Right cardiac atrium (tissue), 5 donors: ENCODE measurements at regions not wholly inside any gene's neighbourhood (a gene's known extent, or its start where the extent isn't known, plus 50 kb on each side); places are given as distances from the start of the nearest gene placed in this dataset.

Source experiments
- ATAC-seq, 2 donors: fragments of 200-7000 bp; cut with Tn5 transposase; one replicate each; pipeline versions ENCODE4 v1.8.0 to v1.9.1; 2020; ENCODE audit warnings: moderate library complexity in 2 of 2, mild to moderate bottlenecking in 1 of 2
- DNase-seq, 3 donors: peaks; one replicate each; pipeline ENCODE4 v3.0.0-alpha.2; 2020
- H3K27ac ChIP-seq: one replicate; pipeline ENCODE4 v1.5.1; 2013; ENCODE audit warnings: mild to moderate bottlenecking, low read length, control low read depth, moderate library complexity
- H3K27me3 ChIP-seq: one replicate; pipeline ENCODE4 v1.6.1; 2013; ENCODE audit not compliant: control insufficient read depth, insufficient read depth
- H3K4me1 ChIP-seq: one replicate; pipeline ENCODE4 v1.6.1; 2013; ENCODE audit warnings: low read length; ENCODE audit not compliant: control insufficient read depth, insufficient read depth
- H3K4me3 ChIP-seq: one replicate; pipeline ENCODE4 v1.5.1; 2013; ENCODE audit warnings: low read length, control low read depth
- H3K9me3 ChIP-seq: one replicate; pipeline ENCODE4 v1.6.1; 2013; ENCODE audit warnings: low read length; ENCODE audit not compliant: control insufficient read depth
- WGBS: extraction: QIAGEN DNeasy Blood & Tissue Kit; methylation state at CpG from one replicate; pipeline ENCODE4 v1.1.7; 2013; 5-methylcytosine and 5-hydroxymethylcytosine counted together
- intact Hi-C, 4 donors: fragments of 100-400 bp; cut with DNase I; formaldehyde crosslinking; loops; one replicate each; pipeline versions ENCODE4 v1.11.0 to v1.14.0; 2022 to 2023
- donor health status: healthy with polysubstance abuse.
- donor health status: DM: no; HTN: yes; CAD: no.
- donor health status: DM: no; HTN: no; CAD: no.
- donor health status: DM: no; HTN: yes; CAD: no; lungs with severe emphysema.
- donor health status: DM: yes; HTN: yes; CAD: no.

GRCh38 chrX:7272346-7272745 lies 124.4 kb upstream of the PUDP start:
- intact Hi-C loops = no loop called here
- no peaks in the 10 kb centered on the region for H3K4me1 ChIP-seq
- WGBS = 72% methylated on average over 6 of the region's 6 CpGs

GRCh38 chrX:7270933-7271332 lies 123.0 kb upstream of the PUDP start:
- no peaks in the 10 kb centered on the region for H3K4me1 ChIP-seq
- DNase-seq (peak in 1 of 3 donors; percentile 17), ATAC-seq (no peak)
- intact Hi-C loops = no loop called here
- H3K27me3 ChIP-seq = no peaks in the 10 kb centered on the region
- H3K9me3 ChIP-seq = no peaks in the 10 kb centered on the region
- no peak overlapping the region for H3K27ac ChIP-seq
- 73% methylated on average over 3 of the region's 3 CpGs for WGBS
- H3K4me3 ChIP-seq = no peak overlapping the region

More at GRCh38 chrX:7272346-7272745, 124.4 kb upstream of the PUDP start:
- DNase-seq = no peak
- no peaks in the 10 kb centered on the region for H3K27me3 ChIP-seq
- ATAC-seq = no peak
- no peaks in the 10 kb centered on the region for H3K9me3 ChIP-seq
- H3K4me3 ChIP-seq = no peak overlapping the region
- no peak overlapping the region for H3K27ac ChIP-seq

- Histone ChIP-seq H3K27ac (no peak overlapping the region), H3K27me3 (no peaks in the 10 kb centered on the region), H3K4me1 (no peaks in the 10 kb centered on the region), H3K4me3 (no peak overlapping the region), H3K9me3 (no peaks in the 10 kb centered on the region)
- intact Hi-C loops = no loop called here
- ATAC-seq = no peak
- DNase-seq = no peak
- WGBS = 77% methylated on average over 3 of the region's 3 CpGs
Measured at GRCh38 chrX:7269991-7270390, 122.0 kb upstream of the PUDP start.

GRCh38 chrX:7269589-7269988 lies 121.6 kb upstream of the PUDP start:
- DNase-seq (no peak), ATAC-seq (no peak)
- no peaks in the 10 kb centered on the region for H3K27me3 ChIP-seq
- 88% methylated on average over 5 of the region's 5 CpGs for WGBS
- H3K4me3 ChIP-seq = no peak overlapping the region
- H3K4me1 ChIP-seq = no peaks in the 10 kb centered on the region
- intact Hi-C loops = no loop called here
- no peak overlapping the region for H3K27ac ChIP-seq
- H3K9me3 ChIP-seq = no peaks in the 10 kb centered on the region

GRCh38 chrX:7266288-7266687 lies 118.3 kb upstream of the PUDP start:
- H3K27ac ChIP-seq = no peak overlapping the region
- DNase-seq = no peak

GRCh38 chrX:7264399-7264798 lies 116.4 kb upstream of the PUDP start:
- no peaks in the 10 kb centered on the region for H3K4me1 ChIP-seq
- no peaks in the 10 kb centered on the region for H3K9me3 ChIP-seq
- H3K27ac ChIP-seq = no peak overlapping the region
- no peak for ATAC-seq
- intact Hi-C loops = no loop called here
- DNase-seq = no peak
- H3K27me3 ChIP-seq = no peaks in the 10 kb centered on the region
- WGBS = 100% methylated on average over 2 of the region's 2 CpGs
- H3K4me3 ChIP-seq = no peak overlapping the region

More at GRCh38 chrX:7266288-7266687, 118.3 kb upstream of the PUDP start:
- H3K4me3 ChIP-seq = no peak overlapping the region
- no peaks in the 10 kb centered on the region for H3K4me1 ChIP-seq
- no peaks in the 10 kb centered on the region for H3K27me3 ChIP-seq
- ATAC-seq = no peak
- WGBS = 88% methylated on average over 1 of the region's 1 CpG
- intact Hi-C loops = no loop called here
- H3K9me3 ChIP-seq = no peaks in the 10 kb centered on the region

GRCh38 chrX:7263961-7264360 lies 116.0 kb upstream of the PUDP start:
- no peak overlapping the region for H3K27ac ChIP-seq
- H3K27me3 ChIP-seq = no peaks in the 10 kb centered on the region
- no peak for DNase-seq
- ATAC-seq = no peak
- no peaks in the 10 kb centered on the region for H3K9me3 ChIP-seq
- H3K4me1 ChIP-seq = no peaks in the 10 kb centered on the region
- H3K4me3 ChIP-seq = no peak overlapping the region
- intact Hi-C loops = no loop called here
- WGBS = 90% methylated on average over 3 of the region's 3 CpGs

- Histone ChIP-seq H3K9me3 (no peaks in the 10 kb centered on the region), H3K27me3 (no peaks in the 10 kb centered on the region), H3K27ac (no peak overlapping the region), H3K4me3 (no peak overlapping the region), H3K4me1 (no peaks in the 10 kb centered on the region)
- intact Hi-C loops = no loop called here
- 91% methylated on average over 5 of the region's 5 CpGs for WGBS
- DNase-seq (no peak), ATAC-seq (no peak)
Measured at GRCh38 chrX:7263330-7263729, 115.4 kb upstream of the PUDP start.

GRCh38 chrX:7262551-7262950 lies 114.6 kb upstream of the PUDP start:
- Histone ChIP-seq H3K27ac (no peak overlapping the region), H3K27me3 (no peaks in the 10 kb centered on the region), H3K4me1 (no peaks in the 10 kb centered on the region), H3K9me3 (no peaks in the 10 kb centered on the region), H3K4me3 (no peak overlapping the region)
- DNase-seq = no peak
- intact Hi-C loops = no loop called here
- ATAC-seq = no peak

GRCh38 chrX:7261672-7262332 lies 113.8 kb upstream of the PUDP start:
- Histone ChIP-seq H3K27me3 (no peaks in the 10 kb centered on the region), H3K4me3 (no peak overlapping the region), H3K9me3 (no peaks in the 10 kb centered on the region), H3K4me1 (no peaks in the 10 kb centered on the region), H3K27ac (no peak overlapping the region)
- ATAC-seq (no peak), DNase-seq (no peak)
- intact Hi-C loops = no loop called here
- 87% methylated on average over 5 of the region's 5 CpGs for WGBS

GRCh38 chrX:7254144-7254543 lies 106.2 kb upstream of the PUDP start:
- H3K4me3 ChIP-seq = no peak overlapping the region
- no peak for ATAC-seq
- DNase-seq = no peak
- H3K9me3 ChIP-seq = no peaks in the 10 kb centered on the region
- WGBS = 75% methylated on average over 4 of the region's 4 CpGs
- intact Hi-C loops = no loop called here
- no peaks in the 10 kb centered on the region for H3K27me3 ChIP-seq
- no peak overlapping the region for H3K27ac ChIP-seq
- H3K4me1 ChIP-seq = no peaks in the 10 kb centered on the region

- intact Hi-C loops = no loop called here
- no peak overlapping the region for H3K4me3 ChIP-seq
- 96% methylated on average over 5 of the region's 5 CpGs for WGBS
Measured at GRCh38 chrX:7253565-7253964, 105.6 kb upstream of the PUDP start.

More at GRCh38 chrX:7253565-7253964, 105.6 kb upstream of the PUDP start:
- no peak overlapping the region for H3K27ac ChIP-seq
- DNase-seq = no peak
- no peaks in the 10 kb centered on the region for H3K4me1 ChIP-seq
- ATAC-seq = no peak
- no peaks in the 10 kb centered on the region for H3K9me3 ChIP-seq
- no peaks in the 10 kb centered on the region for H3K27me3 ChIP-seq
